NCI-H460 (cell line): ENCODE measurements at regions not wholly inside any gene's neighbourhood (a gene's known extent, or its start where the extent isn't known, plus 50 kb on each side); places are given as distances from the start of the nearest gene placed in this dataset.
"Not testable (repeated sequence)": the region's sequence is repeated elsewhere in the genome, so short reads cannot be mapped to it uniquely, and the experiment has no call there.

Experiments used
- DNase-seq: peaks from one replicate; pipeline ENCODE4 v3.0.0-alpha.2; 2016; ENCODE audit warnings: low read depth; ENCODE audit errors: extremely low read depth

DNA sequence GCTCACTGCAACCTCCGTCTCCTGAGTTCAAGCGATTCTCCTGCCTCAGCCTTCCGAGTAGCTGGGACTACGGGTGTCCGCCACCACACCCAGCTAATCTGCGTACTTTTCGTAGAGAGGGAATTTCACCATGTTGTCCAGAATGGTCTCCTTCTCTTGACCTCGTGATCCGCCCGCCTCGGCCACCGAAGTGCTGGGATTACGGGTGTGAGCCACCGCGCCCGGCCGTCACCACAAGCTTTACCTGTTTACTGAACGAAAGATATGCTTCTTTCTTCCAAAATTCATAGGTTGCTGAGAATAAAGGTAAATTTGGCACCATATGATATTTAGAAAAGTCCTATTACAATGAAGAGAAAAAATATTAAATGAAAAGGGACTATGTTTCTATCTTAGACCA lies 333.5 kb upstream of the EPHA6 start:
- no peak for DNase-seq

DNA sequence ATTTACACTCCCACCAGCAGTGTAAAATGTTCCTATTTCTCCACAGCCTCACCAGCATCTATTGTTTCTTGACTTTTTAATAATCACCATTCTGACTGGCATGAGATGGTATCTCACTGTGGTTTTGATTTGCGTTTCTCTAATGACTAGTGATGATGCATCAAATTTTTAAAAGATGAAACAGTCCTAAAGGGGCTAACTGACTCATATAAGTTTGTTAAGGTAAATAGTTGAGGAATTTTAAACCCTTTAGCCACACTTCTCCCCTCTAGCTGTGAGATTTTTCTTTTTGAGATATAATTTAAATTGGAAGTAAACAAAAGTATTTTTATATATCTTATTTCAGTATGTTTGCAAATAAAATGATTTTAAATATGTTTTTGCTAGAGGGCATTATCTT lies 331.2 kb upstream of the EPHA6 start:
- not testable (repeated sequence) for DNase-seq

DNA sequence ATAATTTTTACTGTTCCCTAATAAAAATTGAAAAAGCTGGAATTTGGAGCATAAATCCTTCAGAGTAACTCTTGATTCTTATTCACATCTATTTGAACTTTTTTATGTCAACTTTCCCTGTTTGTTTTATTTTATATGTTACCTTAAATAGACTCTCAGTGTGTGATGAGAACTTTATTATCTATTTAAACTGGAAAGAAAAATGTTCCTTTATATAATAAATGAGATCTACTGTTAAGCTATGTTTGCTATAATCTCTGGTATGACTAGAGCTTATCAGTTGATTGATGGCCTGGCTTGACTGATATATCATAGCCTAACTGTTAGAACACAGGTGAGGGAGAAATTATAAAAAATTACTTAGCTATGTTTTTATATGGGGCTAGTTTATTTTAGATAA lies 330.6 kb upstream of the EPHA6 start:
- DNase-seq: no peak

DNA sequence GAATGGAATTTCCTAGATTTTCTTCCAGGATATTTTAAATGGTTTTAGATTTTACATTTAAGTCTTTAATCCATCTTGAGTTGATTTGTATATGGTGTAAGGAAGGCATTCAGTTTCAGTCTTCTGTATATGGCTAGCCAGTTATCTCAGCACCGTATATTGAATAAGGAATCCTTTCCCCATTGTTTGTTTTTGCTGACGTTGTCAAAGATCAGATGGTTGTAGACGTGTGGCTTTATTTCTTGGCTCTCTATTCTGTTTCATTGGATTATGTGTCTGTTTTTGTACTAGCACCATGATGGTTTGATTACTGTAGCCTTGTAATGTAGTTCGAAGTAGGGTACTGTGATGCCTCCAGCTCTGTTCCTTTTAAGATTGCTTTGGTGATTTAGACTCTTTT lies 325.7 kb upstream of the EPHA6 start:
- DNase-seq: no peak

DNA sequence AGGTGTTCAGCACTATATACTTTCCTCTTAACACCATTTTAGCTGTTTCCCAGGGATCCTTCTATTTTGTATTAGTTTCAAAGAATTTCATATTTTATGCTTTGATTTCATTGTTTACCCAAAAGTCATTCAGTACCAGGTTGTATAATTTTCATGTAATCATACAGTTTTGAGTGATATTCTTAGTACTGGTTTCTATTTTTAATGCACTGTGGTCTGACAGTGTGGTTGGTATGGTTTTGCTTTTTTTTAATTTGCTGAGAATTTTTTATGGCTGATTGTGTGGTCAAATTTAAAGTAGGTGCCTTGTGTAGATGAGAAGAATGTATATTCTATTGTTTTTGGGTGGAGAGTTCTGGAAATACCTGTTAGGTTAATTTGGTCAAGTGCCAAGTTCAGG lies 323.4 kb upstream of the EPHA6 start:
- DNase-seq: no peak

DNA sequence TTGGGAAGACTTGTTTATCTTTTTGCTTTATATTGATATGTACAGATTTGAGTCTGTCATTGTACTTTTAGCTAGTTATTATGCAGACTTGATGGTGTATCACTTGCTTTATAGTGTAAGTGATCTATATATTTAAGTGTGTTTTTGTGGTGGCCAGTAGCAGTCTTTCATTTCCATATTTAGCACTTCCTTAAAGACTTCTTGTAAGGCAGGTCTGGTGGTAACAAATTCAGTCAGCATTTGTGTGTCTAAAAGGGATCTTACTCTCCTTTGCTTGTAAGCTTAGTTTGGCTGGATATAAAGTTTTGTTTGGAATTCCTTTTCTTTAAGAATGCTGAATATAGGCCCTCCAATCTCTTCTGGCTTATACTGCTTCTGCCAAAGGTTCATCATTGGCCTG lies 322.5 kb upstream of the EPHA6 start:
- DNase-seq: no peak

DNA sequence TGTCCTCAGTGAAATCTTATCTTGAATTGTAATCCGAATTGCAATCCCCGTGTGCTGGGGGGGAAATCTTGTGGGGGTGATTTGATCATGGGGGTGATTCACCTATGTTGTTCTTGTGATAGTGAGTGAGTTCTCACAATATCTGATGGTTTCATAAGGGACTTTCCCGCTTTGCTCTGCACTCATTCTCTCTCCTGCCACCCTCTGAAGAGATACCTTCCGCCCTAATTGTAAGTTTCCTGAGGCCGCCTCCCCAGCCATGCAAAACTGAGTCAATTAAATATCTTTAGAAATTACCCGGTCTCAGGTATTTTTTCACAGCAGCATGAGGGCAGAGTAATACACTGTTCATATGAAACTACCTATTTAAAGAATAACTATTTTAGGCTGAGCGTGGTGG lies 304.1 kb upstream of the EPHA6 start:
- DNase-seq: no peak

DNA sequence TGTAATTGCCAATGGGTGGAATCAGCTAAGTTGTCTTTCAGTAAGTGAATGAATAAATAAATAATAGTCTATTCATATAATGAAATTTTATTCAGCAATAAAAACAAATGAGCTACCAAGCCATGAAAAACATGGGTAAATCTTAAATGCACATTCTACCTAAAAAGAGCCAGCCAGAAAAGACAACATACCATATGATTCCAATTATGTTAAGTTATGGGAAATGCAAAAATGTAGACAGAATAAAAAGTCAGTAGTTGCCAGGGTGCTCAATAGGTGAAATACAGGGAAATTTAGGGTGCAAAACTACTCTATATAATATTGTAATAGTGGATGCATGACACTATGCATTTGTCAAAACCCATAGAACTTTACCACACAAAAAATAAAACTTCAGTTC lies 277.2 kb upstream of the EPHA6 start:
- no peak for DNase-seq

DNA sequence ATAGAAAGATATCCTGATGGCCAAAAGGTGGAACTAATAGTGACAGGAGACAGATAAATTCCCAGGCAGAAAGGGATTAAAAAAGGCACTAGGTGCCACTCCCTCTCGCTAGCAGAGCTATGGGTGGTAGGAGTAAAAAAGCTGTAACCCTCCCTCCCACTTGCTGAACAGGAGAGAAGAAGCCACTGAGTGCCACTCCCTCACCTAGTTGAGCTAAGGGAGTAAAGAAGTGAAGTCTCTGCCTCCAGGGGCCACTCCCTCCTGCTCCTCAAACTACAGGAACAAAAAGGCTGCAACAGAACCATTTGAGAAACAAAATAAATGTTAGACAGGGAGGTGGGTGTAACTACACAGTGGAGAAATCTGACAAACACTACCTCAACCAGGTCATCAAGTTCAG lies 276.2 kb upstream of the EPHA6 start:
- no peak for DNase-seq

DNA sequence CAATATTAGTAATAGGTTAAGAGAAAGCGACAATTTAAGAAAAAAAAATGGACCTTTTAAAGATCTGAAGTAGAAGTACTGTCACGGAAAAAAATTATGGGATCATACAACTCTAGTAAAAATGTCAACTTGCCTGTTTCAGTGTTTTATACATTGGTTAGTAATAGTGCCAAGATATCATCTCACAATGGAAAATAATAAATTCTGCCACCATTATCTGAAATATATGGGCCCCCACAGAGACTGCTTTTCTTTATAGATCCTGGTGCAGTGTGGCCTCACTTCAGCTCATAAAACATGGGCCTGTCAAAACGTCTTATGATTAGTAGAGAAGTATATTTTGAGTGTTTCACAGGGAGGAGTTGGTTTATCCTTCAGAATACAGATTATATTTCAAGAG lies 266.3 kb upstream of the EPHA6 start:
- DNase-seq: no peak

DNA sequence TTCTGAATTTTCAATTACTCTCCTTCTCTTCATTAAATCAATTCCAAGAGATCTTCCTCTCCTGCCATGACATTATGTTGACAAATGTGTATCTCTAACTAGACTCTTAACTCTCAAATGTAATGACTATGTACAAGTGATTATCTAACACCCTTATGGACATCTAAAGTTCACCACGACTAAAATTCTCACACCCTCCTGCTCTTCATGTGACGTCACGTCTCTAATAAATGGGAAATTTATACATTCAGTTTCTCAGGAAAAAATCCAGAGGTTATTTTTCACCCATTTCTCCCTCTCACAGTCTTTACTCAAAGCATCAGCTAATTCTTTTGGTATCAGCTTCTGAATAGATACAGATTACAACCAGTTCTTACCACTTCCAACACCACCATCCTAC lies 237.5 kb upstream of the EPHA6 start:
- DNase-seq: no peak

DNA sequence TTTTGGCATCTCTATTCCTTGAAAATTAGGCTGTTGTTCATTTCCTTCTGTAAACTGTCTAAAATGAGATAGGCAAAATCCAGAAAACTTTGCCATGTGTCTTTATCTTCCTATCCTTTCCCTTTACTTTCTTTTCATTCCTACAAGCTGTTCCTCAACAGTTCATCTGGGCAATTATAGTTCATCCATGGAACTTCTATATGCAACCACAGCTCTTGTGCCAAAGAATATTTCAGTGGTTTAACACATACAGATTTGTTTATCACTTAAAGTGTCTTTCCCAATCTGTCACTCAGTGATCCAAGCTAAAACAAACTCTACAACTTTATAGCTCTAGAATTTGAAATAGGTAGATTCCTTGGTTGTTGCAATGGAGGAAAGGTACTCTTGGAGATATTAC lies 230.3 kb upstream of the EPHA6 start:
- no peak for DNase-seq

DNA sequence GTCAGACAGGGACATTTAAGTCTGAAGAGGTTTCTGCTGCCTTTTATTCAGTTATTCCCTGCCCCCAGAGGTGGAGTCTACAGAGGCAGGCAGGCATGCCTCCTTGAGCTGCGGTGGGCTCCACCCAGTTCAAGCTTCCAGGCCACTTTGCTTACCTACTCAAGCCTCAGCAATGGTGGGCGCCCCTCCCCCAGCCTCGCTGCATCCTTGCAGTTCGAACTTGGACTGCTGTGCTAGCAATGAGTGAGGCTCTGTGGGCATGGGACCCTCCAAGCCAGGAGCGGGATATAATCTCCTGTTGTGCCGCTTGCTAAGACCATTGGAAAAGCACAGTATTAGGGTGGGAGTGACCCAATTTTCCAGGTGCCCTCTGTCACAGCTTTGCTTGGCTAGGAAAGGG lies 207.5 kb upstream of the EPHA6 start:
- DNase-seq: not testable (repeated sequence)

DNA sequence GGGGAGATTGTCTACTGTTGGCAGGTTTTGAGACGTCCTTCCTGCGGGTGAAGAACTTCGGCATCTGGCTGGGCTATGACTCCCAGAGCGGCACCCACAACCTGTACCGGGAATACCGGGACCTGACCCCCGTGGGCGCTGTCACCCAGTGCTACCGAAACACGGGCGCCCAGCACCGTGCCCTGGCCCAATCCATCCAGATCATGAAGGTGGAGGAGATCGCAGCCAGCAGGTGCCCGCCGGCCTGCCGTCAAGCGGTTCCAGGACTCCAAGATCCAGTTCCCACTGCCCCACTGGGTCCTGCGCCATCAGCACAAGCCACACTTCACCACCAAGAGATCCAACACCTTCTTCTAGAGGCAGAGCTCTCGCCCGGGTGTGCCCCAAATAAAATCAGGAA lies 194.9 kb upstream of the EPHA6 start:
- DNase-seq: no peak

DNA sequence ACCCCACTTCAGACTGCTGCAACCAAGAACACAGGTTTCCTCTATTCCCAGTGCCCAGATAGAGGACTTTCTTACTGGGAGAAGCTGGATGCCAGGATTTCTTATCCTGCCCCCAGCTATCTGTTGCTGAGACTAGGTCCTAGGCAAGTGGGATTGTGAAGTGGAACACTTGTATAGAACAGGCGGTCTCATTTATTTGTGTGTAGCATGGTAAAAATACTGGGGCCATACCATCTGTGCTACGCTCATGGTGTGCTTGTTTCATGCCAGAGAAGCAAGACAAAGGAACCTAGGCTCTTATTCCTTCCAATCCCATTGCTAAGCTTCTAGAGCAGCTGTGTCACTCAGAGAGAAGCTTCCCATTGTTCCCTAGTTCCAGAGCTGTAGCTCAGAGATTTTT lies 191.5 kb upstream of the EPHA6 start:
- no peak for DNase-seq

DNA sequence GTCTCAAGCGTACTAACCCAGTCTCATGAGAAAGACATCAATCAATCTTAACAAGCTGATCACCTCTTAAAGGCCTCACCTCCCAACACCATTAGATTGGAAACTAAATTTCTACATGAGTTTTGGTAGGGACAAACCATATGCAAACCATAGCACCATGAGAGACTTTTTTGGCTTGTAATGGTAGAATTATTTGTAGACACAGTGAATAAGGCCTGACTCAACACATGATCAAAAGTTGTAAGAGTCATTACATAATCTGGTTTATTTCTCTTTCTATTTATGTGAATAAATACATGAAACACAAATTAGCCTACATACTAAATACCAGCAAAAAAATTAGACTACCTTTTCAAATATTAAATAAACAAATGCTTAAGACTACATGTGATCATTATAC lies 183.3 kb upstream of the EPHA6 start:
- DNase-seq: no peak

DNA sequence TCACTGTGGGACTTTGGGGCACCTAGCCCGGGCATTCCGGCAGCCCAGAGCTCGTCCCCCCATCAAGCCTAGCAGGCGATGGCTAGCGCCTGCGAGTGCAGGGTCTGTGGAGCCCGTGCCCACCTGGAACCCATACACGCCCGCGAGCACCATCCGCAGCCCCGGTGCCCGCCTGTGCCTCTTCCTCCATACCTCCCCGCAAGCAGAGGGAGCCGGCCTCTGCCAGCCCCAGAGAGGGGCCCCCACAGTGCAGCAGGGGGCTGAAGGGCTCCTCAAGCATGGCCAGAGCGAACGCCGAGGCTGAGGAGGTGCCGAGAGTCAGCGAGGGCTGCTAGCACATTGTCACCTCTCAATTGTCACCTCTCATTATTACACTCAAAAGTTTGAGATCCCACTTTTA lies 167.8 kb upstream of the EPHA6 start:
- no peak for DNase-seq

DNA sequence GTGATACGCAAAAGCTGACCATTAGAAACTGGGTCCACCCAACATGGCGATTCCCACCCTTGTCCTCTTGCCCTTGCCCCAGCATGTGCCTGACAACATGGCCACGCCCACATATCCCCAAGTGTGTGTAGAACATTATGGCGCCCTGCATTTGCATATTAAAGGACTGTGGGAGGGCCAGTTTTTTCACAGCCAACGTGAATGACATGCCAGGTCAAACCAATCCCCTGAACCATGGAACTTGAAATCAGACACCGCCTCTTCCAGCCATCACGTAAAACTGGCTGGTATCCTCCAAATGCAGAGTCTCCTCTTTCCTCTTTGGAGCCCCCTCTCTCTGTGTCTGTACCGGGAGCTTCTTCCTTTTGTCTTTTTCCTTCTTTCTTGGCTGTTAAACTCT lies 156.7 kb upstream of the EPHA6 start:
- no peak for DNase-seq

DNA sequence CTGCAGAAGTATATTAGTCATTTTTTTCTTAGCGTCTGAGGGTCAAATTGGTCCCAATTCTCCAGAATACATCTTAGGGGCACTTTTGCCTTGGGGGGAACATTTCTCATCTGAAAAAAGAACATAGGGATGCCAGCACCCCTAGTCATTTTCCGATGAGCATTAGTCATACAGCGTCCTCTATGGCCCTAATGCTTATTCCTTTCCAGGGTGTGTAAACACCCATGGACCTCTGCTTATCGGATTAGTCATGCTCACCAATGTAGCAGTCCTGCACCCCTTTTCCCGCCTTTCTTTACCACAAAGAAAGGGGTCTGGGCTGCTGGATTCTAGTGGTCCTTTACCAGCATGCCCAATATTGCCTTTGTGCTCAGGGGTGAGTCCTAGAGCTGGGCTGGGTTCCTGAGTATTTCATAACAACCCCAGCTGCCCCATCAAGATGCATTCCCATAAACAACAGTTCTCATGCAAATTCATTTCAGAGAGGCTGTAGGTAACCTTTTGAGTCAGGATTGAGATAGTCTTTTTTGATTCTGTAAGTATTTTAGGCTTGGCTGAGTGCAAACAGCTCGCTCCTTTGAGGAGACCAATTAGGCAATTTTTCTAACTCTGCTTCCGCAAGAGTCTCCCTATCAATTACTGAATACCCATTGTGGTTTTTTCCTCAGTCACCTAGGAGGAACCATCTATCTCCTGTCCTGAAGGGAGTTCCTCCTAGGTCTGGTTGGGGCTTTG lies 142.4 kb upstream of the EPHA6 start:
- DNase-seq: not testable (repeated sequence)

DNA sequence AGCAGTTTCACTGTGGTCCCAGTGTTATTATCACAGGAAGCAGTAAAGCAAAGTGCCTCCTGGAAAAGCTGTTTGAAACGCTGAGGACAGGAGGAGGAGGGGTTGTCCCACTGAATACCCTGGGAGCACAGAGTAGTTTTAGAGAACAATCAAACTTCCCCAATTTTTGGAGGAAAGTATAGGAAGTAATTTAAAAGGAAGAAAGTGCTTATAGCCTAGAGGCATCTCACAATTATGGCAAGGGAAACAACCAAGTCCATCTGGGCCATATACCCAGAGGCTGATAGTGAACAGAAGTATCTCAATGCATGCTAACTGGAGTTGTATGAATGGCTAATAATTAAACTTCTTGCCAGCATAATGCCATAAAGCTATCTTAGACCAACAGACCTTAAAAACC lies 137.2 kb upstream of the EPHA6 start:
- no peak for DNase-seq

DNA sequence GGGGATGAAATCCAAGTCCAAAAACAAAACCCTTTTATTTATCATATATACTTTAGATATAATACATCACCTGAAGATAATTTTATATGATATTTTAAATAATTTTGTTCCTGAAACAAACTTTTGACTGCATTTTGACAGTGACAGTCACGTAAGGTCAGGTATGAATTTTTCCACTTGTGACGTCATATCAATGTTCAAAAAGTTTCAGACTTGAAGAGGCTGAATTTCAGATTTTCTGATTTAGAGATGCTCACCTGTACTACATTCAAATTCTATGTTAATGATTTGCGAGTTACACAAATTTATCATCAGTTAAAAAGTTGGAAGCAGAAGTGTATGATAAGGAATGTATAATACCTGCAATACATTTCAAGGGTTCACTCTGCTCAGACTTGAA lies 136.1 kb upstream of the EPHA6 start:
- DNase-seq: no peak

DNA sequence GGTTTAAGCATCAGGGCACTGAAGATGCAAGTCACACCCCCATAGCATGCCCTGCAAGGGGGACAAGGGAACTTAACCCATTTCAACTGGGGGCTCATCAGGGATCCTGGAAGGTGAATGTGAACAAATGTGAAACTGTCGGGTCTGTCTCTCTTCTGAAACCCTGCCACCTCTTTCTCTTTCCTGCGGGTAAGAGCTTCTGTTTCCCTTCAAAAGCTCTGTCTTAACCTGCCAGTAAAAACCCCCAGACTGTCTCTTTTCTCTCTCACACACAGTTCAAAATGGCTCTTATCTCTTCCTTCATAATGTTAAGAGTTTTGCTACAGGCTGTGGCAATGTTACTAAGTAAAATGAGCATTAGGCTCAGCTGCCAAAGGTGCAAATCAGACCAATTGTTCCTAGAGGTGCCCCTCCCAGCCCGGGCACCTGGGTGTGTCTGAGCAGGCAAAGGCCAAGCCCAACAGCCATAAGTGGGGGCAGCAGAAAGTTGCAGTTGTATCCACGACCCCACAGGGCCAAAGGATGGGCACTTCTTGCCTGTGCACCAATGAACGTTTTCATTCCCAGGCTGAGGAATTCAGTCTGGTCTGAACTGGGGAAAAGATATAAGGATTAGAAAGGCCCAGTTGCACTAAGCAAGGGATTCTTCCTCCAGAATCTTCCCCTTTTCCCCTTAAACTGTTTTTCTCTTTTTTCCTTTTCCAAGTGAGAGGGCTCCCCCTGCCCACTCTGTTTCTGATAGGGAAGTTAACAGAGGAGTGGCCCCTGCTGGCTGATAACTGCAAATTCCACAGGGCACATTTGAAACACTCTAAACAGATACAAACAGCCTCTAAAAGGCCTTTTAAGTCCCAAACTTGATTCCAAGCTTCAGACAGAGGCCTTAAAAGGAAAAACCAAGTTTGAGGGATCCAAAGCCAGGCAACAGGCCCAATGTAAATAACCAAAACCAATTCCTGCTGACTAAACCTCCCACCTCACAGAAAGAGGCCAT lies 113.8 kb upstream of the EPHA6 start:
- no peak for DNase-seq
